ENCODE measurements at regions not wholly inside any gene's neighbourhood (a gene's known extent, or its start where the extent isn't known, plus 50 kb on each side); places are given as distances from the start of the nearest gene placed in this dataset.

- no peak for TF ChIP-seq SUZ12 (IDR thresholded peaks at IDR 0.05; ENCODE audit: extremely low read depth, insufficient read depth, insufficient read length)
- TF ChIP-seq ZNF274 (IDR thresholded peaks at IDR 0.05; ENCODE audit: low read depth, low read length): no peak
Observed at GRCh38 chr1:229854620-229855019, 212.4 kb upstream of the GALNT2 start.

Measured in NT2/D1 (cell line).